GM12865 (cell line): ENCODE measurements at regions not wholly inside any gene's neighbourhood (a gene's known extent, or its start where the extent isn't known, plus 50 kb on each side); places are given as distances from the start of the nearest gene placed in this dataset.
A peak's percentile ranks its signal among the peaks of the same experiment; 100 is the strongest.

ENCODE experiments used
- DNase-seq: peaks from one replicate; pipeline ENCODE4 v3.0.0; 2010; ENCODE audit warnings: low read depth
- H3K4me3 ChIP-seq: 2 replicates; pipeline ENCODE4 v1.5.1; 2011; ENCODE audit warnings: mild to moderate bottlenecking, low read depth, low read length, control low read depth
- CTCF ChIP-seq: IDR thresholded peaks from 2 replicates; pipeline ENCODE4 v1.5.1; 2011; ENCODE audit warnings: low read length, control low read depth, low read depth, inconsistent platforms; ENCODE audit not compliant: insufficient read depth; ENCODE audit errors: missing control alignments

DNA sequence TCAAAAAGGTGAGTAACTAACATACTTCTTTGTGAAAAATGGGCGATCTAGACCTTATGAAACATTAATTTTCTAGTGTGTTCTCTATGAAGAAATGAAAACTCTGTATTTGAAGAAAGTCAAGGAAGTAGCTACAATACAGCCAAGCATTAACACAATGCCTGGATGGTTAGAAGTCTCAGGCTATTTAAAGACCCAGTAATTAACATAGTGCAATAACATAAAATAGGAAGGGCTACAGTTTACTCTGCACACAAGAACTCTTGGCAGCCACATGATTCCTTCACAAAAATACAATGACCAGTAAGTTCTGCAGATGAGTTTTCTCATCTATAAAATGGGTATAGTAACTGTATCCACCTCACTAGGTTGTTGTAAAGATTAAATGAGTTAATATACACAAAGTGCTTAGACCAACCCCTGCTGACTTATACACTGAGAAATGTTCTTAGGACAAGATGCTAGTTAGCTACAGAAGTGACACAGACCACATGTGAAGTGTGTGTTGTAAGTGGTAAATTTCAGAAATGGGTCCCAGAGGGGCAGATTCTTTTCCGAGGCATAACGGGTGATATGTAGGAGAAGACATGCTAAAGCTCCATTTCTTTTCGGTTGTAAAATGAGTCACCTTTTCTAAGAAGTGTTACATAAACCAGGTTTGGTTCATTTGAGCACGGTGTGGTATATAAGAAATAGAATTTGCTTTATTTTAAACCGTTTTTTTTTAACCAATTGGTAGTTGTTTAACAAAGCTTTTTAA is 61.8 kb downstream of the CXCR4 start:
- TF ChIP-seq CTCF: no peak
- no peak overlapping the region for H3K4me3 ChIP-seq
- DNase-seq: peak; percentile 85

DNA sequence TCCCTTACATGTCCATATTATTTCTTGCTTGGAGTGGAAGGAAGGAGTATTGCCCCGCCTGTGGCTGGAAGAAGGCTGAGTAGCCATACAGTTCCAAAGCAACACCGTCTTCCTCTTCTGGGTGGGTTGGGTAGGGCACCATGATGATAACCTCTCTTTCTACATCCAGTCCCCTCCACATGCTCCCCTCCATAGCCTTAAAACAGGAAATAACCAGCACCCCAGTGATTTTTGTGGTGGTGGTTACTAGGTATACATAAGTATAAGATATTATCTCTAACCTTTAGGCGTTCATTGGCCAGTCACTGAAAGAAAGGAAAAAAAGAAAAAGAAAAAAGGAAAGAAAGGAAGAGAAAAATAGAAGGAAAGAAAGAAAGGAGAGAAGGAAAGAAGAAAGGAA is 63.1 kb downstream of the CXCR4 start:
- no peak for DNase-seq
- no peak overlapping the region for H3K4me3 ChIP-seq
- TF ChIP-seq CTCF: no peak

- DNase-seq: peak; percentile 83
- H3K4me3 ChIP-seq: no peak overlapping the region
- no peak for TF ChIP-seq CTCF
These were observed 65.3 kb downstream of the CXCR4 start for GRCh38 chr2:136052369-136053362.

GRCh38 chr2:136051725-136052048 is 66.3 kb upstream of the DARS1 start:
- peak; percentile 42 for DNase-seq

GRCh38 chr2:136051001-136051724 is 65.7 kb upstream of the DARS1 start:
- DNase-seq: no peak
- no peak for TF ChIP-seq CTCF
- no peak overlapping the region for H3K4me3 ChIP-seq

More at GRCh38 chr2:136051725-136052048, 66.3 kb upstream of the DARS1 start:
- no peak overlapping the region for H3K4me3 ChIP-seq
- TF ChIP-seq CTCF: no peak

- no peak for TF ChIP-seq CTCF
- no peak for DNase-seq
- no peak overlapping the region for H3K4me3 ChIP-seq
These were observed 64.8 kb upstream of the DARS1 start for GRCh38 chr2:136049991-136050920.
